ENCODE measurements at regions not wholly inside any gene's neighbourhood (a gene's known extent, or its start where the extent isn't known, plus 50 kb on each side); places are given as distances from the start of the nearest gene placed in this dataset.

- Histone ChIP-seq H2BK120ac (ENCODE audit: insufficient read depth, low read length, poor library complexity) (no peak overlapping the region), H3K36me3 (ENCODE audit: control insufficient read depth in 1 of 2, insufficient read depth in 2 of 2, low read length in 2 of 2) (no peaks in the 10 kb centered on the region), H3K14ac (ENCODE audit: low read length) (no peak overlapping the region), H3K9me3 (ENCODE audit: insufficient read depth, low read depth, low read length) (no peaks in the 10 kb centered on the region), H3K4me3 (ENCODE audit: low read depth, low read length) (no peak overlapping the region), H3K23ac (ENCODE audit: low read length) (no peak overlapping the region), H3K4me2 (ENCODE audit: low read length) (no peak overlapping the region), H3K4me1 (ENCODE audit: control insufficient read depth in 1 of 2, insufficient read depth in 2 of 2, low read length in 2 of 2) (no peaks in the 10 kb centered on the region), H3K79me1 (ENCODE audit: low read length) (no peaks in the 10 kb centered on the region), H3K79me2 (ENCODE audit: control insufficient read depth, insufficient read depth, low read length, poor library complexity) (no peaks in the 10 kb centered on the region), H2AK5ac (ENCODE audit: low read length) (no peak overlapping the region), H4K8ac (ENCODE audit: low read depth, low read length) (no peak overlapping the region), H3K27me3 (ENCODE audit: insufficient read depth, low read length) (no peaks in the 10 kb centered on the region), H2BK12ac (ENCODE audit: low read length) (no peak overlapping the region), H3K18ac (ENCODE audit: low read length) (no peak overlapping the region), H3K4ac (ENCODE audit: low read depth, low read length) (no peak overlapping the region), H2BK5ac (ENCODE audit: low read depth, low read length, poor library complexity) (no peak overlapping the region), H3K9ac (ENCODE audit: low read length) (no peak overlapping the region), H4K12ac (ENCODE audit: low read depth, low read length) (no peak overlapping the region), H4K91ac (ENCODE audit: low read depth, low read length) (no peak overlapping the region), H3K27ac (ENCODE audit: low read depth, low read length) (no peak overlapping the region), H2AFZ (ENCODE audit: insufficient read depth, low read length, poor library complexity) (no peak overlapping the region)
- WGBS (ENCODE audit: extremely low coverage, insufficient coverage, insufficient read length), result no CpG with 5 or more reads among the region's 1 CpG
- DNase-seq, result no peak
Measured at GRCh38 chr13:78035500-78035899, 116.9 kb upstream of the EDNRB start.

GRCh38 chr13:78033509-78033908 lies 114.9 kb upstream of the EDNRB start:
- H3K36me3 ChIP-seq (ENCODE audit: control insufficient read depth in 1 of 2, insufficient read depth in 2 of 2, low read length in 2 of 2), result no peaks in the 10 kb centered on the region
- whole genome bisulfite sequencing (ENCODE audit: extremely low coverage, insufficient coverage, insufficient read length), result no CpG with 5 or more reads among the region's 3 CpGs
- no peak overlapping the region for H3K4me2 ChIP-seq (ENCODE audit: low read length)
- H4K8ac ChIP-seq (ENCODE audit: low read depth, low read length), result no peak overlapping the region
- H2AK5ac ChIP-seq (ENCODE audit: low read length), result no peak overlapping the region
- no peaks in the 10 kb centered on the region for H3K4me1 ChIP-seq (ENCODE audit: control insufficient read depth in 1 of 2, insufficient read depth in 2 of 2, low read length in 2 of 2)
- no peak overlapping the region for H2BK5ac ChIP-seq (ENCODE audit: low read depth, low read length, poor library complexity)
- no peak overlapping the region for H2BK120ac ChIP-seq (ENCODE audit: insufficient read depth, low read length, poor library complexity)
- no peaks in the 10 kb centered on the region for H3K79me1 ChIP-seq (ENCODE audit: low read length)
- H3K27me3 ChIP-seq (ENCODE audit: insufficient read depth, low read length), result no peaks in the 10 kb centered on the region
- H3K79me2 ChIP-seq (ENCODE audit: control insufficient read depth, insufficient read depth, low read length, poor library complexity), result no peaks in the 10 kb centered on the region
- no peak overlapping the region for H3K18ac ChIP-seq (ENCODE audit: low read length)
- H3K4me3 ChIP-seq (ENCODE audit: low read depth, low read length), result no peak overlapping the region
- DNase-seq, result no peak
- H3K9me3 ChIP-seq (ENCODE audit: insufficient read depth, low read depth, low read length), result no peaks in the 10 kb centered on the region
- H2BK12ac ChIP-seq (ENCODE audit: low read length), result no peak overlapping the region
- no peak overlapping the region for H3K23ac ChIP-seq (ENCODE audit: low read length)
- H3K9ac ChIP-seq (ENCODE audit: low read length), result no peak overlapping the region
- no peak overlapping the region for H4K91ac ChIP-seq (ENCODE audit: low read depth, low read length)
- no peak overlapping the region for H3K4ac ChIP-seq (ENCODE audit: low read depth, low read length)
- no peak overlapping the region for H4K12ac ChIP-seq (ENCODE audit: low read depth, low read length)
- no peak overlapping the region for H3K27ac ChIP-seq (ENCODE audit: low read depth, low read length)
- no peak overlapping the region for H2AFZ ChIP-seq (ENCODE audit: insufficient read depth, low read length, poor library complexity)
- H3K14ac ChIP-seq (ENCODE audit: low read length), result no peak overlapping the region

DNA sequence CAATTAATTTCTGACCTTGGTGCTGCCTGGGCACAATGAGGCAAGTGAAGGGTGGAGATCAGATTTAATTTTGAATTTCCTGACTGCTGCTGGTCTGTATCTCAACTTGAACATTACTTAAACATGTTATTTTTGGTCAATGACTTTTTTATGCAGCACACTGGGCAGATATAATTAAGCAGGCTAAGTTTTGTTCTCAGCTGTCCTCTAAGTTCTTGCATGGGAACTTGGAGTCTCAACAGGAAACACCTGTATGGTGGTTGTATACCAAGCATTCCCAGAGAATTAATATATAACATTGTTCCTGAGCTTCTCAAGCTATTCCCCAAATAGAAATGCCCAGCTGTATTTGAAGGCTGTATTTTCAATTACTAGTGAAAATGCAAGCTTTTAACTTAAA lies 113.5 kb upstream of the EDNRB start:
- DNase-seq, result no peak

DNA sequence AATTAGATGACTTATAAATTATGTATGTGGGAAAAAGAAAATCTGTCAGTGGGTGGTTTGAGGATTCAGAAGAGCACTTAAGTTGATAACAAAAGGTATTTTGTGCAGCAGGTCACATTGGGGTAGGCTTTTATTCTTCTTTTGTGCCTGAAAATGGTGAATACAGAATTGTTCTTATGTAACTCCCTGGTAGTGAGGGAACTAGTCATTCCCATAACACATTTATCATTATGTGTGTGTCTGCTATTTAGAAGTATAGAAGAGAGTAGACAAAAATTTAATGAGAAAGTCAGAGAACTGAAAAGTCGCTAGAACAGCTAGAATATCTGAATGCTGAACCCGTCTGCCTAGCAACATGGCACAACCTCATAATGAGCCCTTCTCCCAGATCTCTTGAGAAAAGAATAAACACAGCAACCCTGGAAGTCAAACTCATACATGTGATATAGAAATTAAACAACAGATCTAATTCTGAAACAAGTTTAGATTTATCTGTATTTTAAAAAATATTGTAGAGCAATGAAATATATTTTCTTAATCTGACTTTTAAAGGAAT lies 111.8 kb upstream of the EDNRB start:
- Histone ChIP-seq H4K91ac (ENCODE audit: low read depth, low read length) (no peak overlapping the region), H2AK5ac (ENCODE audit: low read length) (no peak overlapping the region), H3K27ac (ENCODE audit: low read depth, low read length) (no peak overlapping the region), H3K4me3 (ENCODE audit: low read depth, low read length) (no peak overlapping the region), H3K9me3 (ENCODE audit: insufficient read depth, low read depth, low read length) (no peaks in the 10 kb centered on the region), H3K79me2 (ENCODE audit: control insufficient read depth, insufficient read depth, low read length, poor library complexity) (no peaks in the 10 kb centered on the region), H2AFZ (ENCODE audit: insufficient read depth, low read length, poor library complexity) (no peak overlapping the region), H2BK12ac (ENCODE audit: low read length) (no peak overlapping the region), H3K14ac (ENCODE audit: low read length) (no peak overlapping the region), H2BK120ac (ENCODE audit: insufficient read depth, low read length, poor library complexity) (no peak overlapping the region), H4K12ac (ENCODE audit: low read depth, low read length) (no peak overlapping the region), H3K18ac (ENCODE audit: low read length) (no peak overlapping the region), H3K79me1 (ENCODE audit: low read length) (no peaks in the 10 kb centered on the region), H3K36me3 (ENCODE audit: control insufficient read depth in 1 of 2, insufficient read depth in 2 of 2, low read length in 2 of 2) (no peaks in the 10 kb centered on the region), H3K4me2 (ENCODE audit: low read length) (no peak overlapping the region), H3K27me3 (ENCODE audit: insufficient read depth, low read length) (no peaks in the 10 kb centered on the region), H2BK5ac (ENCODE audit: low read depth, low read length, poor library complexity) (no peak overlapping the region), H4K8ac (ENCODE audit: low read depth, low read length) (no peak overlapping the region), H3K4ac (ENCODE audit: low read depth, low read length) (no peak overlapping the region), H3K9ac (ENCODE audit: low read length) (no peak overlapping the region), H3K4me1 (ENCODE audit: control insufficient read depth in 1 of 2, insufficient read depth in 2 of 2, low read length in 2 of 2) (no peaks in the 10 kb centered on the region), H3K23ac (ENCODE audit: low read length) (no peak overlapping the region)
- DNase-seq, result no peak
- WGBS (ENCODE audit: extremely low coverage, insufficient coverage, insufficient read length), result no CpG with 5 or more reads among the region's 2 CpGs

More for the DNA sequence above, 113.5 kb upstream of the EDNRB start:
- no peaks in the 10 kb centered on the region for H3K27me3 ChIP-seq (ENCODE audit: insufficient read depth, low read length)
- no peak overlapping the region for H3K27ac ChIP-seq (ENCODE audit: low read depth, low read length)
- no peaks in the 10 kb centered on the region for H3K36me3 ChIP-seq (ENCODE audit: control insufficient read depth in 1 of 2, insufficient read depth in 2 of 2, low read length in 2 of 2)
- H3K9ac ChIP-seq (ENCODE audit: low read length), result no peak overlapping the region
- H3K4ac ChIP-seq (ENCODE audit: low read depth, low read length), result no peak overlapping the region
- H2BK12ac ChIP-seq (ENCODE audit: low read length), result no peak overlapping the region
- no peak overlapping the region for H2AK5ac ChIP-seq (ENCODE audit: low read length)
- H3K79me1 ChIP-seq (ENCODE audit: low read length), result no peaks in the 10 kb centered on the region
- no peaks in the 10 kb centered on the region for H3K9me3 ChIP-seq (ENCODE audit: insufficient read depth, low read depth, low read length)
- no peak overlapping the region for H2AFZ ChIP-seq (ENCODE audit: insufficient read depth, low read length, poor library complexity)
- H4K12ac ChIP-seq (ENCODE audit: low read depth, low read length), result no peak overlapping the region
- no peaks in the 10 kb centered on the region for H3K79me2 ChIP-seq (ENCODE audit: control insufficient read depth, insufficient read depth, low read length, poor library complexity)
- H4K91ac ChIP-seq (ENCODE audit: low read depth, low read length), result no peak overlapping the region
- no peak overlapping the region for H2BK5ac ChIP-seq (ENCODE audit: low read depth, low read length, poor library complexity)
- no peak overlapping the region for H2BK120ac ChIP-seq (ENCODE audit: insufficient read depth, low read length, poor library complexity)
- H3K4me2 ChIP-seq (ENCODE audit: low read length), result no peak overlapping the region
- H3K4me1 ChIP-seq (ENCODE audit: control insufficient read depth in 1 of 2, insufficient read depth in 2 of 2, low read length in 2 of 2), result no peaks in the 10 kb centered on the region
- H3K18ac ChIP-seq (ENCODE audit: low read length), result no peak overlapping the region
- no peak overlapping the region for H3K4me3 ChIP-seq (ENCODE audit: low read depth, low read length)
- H4K8ac ChIP-seq (ENCODE audit: low read depth, low read length), result no peak overlapping the region
- no peak overlapping the region for H3K14ac ChIP-seq (ENCODE audit: low read length)
- H3K23ac ChIP-seq (ENCODE audit: low read length), result no peak overlapping the region

All from trophoblast cell (in vitro differentiated cells and primary cell).